Spleen (tissue), 11 donors: ENCODE measurements at regions not wholly inside any gene's neighbourhood (a gene's known extent, or its start where the extent isn't known, plus 50 kb on each side); places are given as distances from the start of the nearest gene placed in this dataset.

ENCODE experiments used
- DNase-seq: peaks from one replicate; pipeline ENCODE4 v3.0.0-alpha.2; 2020
- H3K27ac ChIP-seq, 8 donors: fragments of 200-600 bp; sonication (generic) in 7 of 8; 1 replicate in 4 of 8; 2 replicates in 4 of 8; pipeline versions ENCODE4 v1.5.0 to v1.8.0; 2016 to 2021; ENCODE audit warnings: inconsistent platforms in 4 of 8, mild to moderate bottlenecking in 4 of 8, moderate library complexity in 1 of 8
- H3K27me3 ChIP-seq, 7 donors: fragments of 200-600 bp; sonication (generic) in 6 of 7; replicated peaks in 1 of 7; 1 replicate in 4 of 7; 2 replicates in 3 of 7; pipeline versions ENCODE4 v1.5.0 to v1.8.0; 2016 to 2021; ENCODE audit warnings: inconsistent platforms in 3 of 7, mild to moderate bottlenecking in 1 of 7
- H3K36me3 ChIP-seq, 6 donors: fragments of 200-600 bp; sonication (generic) in 5 of 6; 1 replicate in 4 of 6; 2 replicates in 2 of 6; pipeline versions ENCODE4 v1.5.0 to v1.8.0; 2016 to 2021; ENCODE audit warnings: inconsistent platforms in 2 of 6
- H3K4me1 ChIP-seq, 6 donors: fragments of 200-600 bp; sonication (generic) in 5 of 6; 1 replicate in 3 of 6; 2 replicates in 3 of 6; pipeline versions ENCODE4 v1.5.0 to v1.8.0; 2016 to 2021; ENCODE audit warnings: inconsistent platforms in 3 of 6
- H3K4me3 ChIP-seq, 8 donors: fragments of 200-600 bp; sonication (generic) in 7 of 8; 1 replicate in 4 of 8; 2 replicates in 4 of 8; pipeline versions ENCODE4 v1.5.0 to v1.8.0; 2016 to 2021; ENCODE audit warnings: inconsistent platforms in 4 of 8, mild to moderate bottlenecking in 4 of 8, moderate library complexity in 2 of 8
- H3K9me3 ChIP-seq, 8 donors: fragments of 200-600 bp; sonication (generic) in 7 of 8; 1 replicate in 4 of 8; 2 replicates in 4 of 8; pipeline versions ENCODE4 v1.5.0 to v1.8.0; 2016 to 2021; ENCODE audit warnings: inconsistent platforms in 4 of 8
- CTCF ChIP-seq, 11 experiments: fragments of 200-600 bp in 7 of 11; fragments of 450-650 bp in 4 of 11; sonication (generic) in 4 of 11; IDR thresholded peaks in 8 of 11; conservative IDR thresholded peaks in 3 of 11; 1 replicate in 7 of 11; 2 replicates in 4 of 11; pipeline versions ENCODE4 v1.4.0 to v1.8.0; 2016 to 2021; ENCODE audit warnings: antibody characterized with exemption in 11 of 11, inconsistent platforms in 4 of 11, mild to moderate bottlenecking in 1 of 11
- POLR2A ChIP-seq, 3 donors: fragments of 450-650 bp; IDR thresholded peaks; one replicate each; pipeline ENCODE4 v1.5.1; 2017; ENCODE audit warnings: antibody characterized with exemption in 3 of 3, mild to moderate bottlenecking in 1 of 3
- POLR2AphosphoS5 ChIP-seq, 3 donors: sonication (generic); formaldehyde crosslinking; IDR thresholded peaks; one replicate each; pipeline ENCODE4 v1.5.1; 2017; ENCODE audit warnings: antibody characterized with exemption in 3 of 3
- WGBS, 5 donors: extraction: QIAGEN DNeasy Blood & Tissue Kit in 3 of 5; methylation state at CpG; one replicate each; pipeline versions ENCODE4 v1.1.5 to v1.1.7; 2013 to 2018; 5-methylcytosine and 5-hydroxymethylcytosine counted together
- intact Hi-C: fragments of 100-400 bp; cut with DNase I; formaldehyde crosslinking; loops from one replicate; pipeline ENCODE4 v1.15.0; 2023; ENCODE audit warnings: low total_unique reads
- donor health status: healthy with polysubstance abuse.
- donor health status: DM: no; HTN: no; CAD: no; lungs with moderate emphysema.
- donor health status: DM: no; HTN: no; CAD: no.
- donor health status: Bipolar disorder and iron deficiency.
- donor health status: healthy.
- donor health status: DM: no; HTN: no; CAD: no.
- donor health status: DM: yes; HTN: yes; CAD: no.

- Histone ChIP-seq H3K4me1 (no peaks in the 10 kb centered on the region), H3K27ac (no peak overlapping the region), H3K27me3 (no peaks in the 10 kb centered on the region), H3K4me3 (no peak overlapping the region), H3K9me3 (peaks cover 0 to 5% (median 0%) of the 10 kb centered on the region in 8 donors), H3K36me3 (no peaks in the 10 kb centered on the region)
- no peak for DNase-seq
- TF ChIP-seq CTCF (IDR thresholded peaks at IDR 0.05 in 8 of 11, conservative IDR thresholded peaks at IDR 0.05 in 3 of 11) = no peak
- no peak for TF ChIP-seq POLR2AphosphoS5 (IDR thresholded peaks at IDR 0.05)
- TF ChIP-seq POLR2A (IDR thresholded peaks at IDR 0.05) = no peak
- intact Hi-C loops = no loop called here
- WGBS, 5 donors = 85 to 92% (median 89%) methylated on average over 10 of the region's 10 CpGs
Observed at GRCh38 chr17:12590417-12590816, 75.3 kb upstream of the MYOCD start.

- WGBS, 5 donors = 63 to 74% (median 67%) methylated on average over 7 of the region's 7 CpGs
Observed at GRCh38 chr17:12591021-12591735, 74.5 kb upstream of the MYOCD start.

GRCh38 chr17:12592941-12593340, 72.7 kb upstream of the MYOCD start:
- TF ChIP-seq POLR2A (IDR thresholded peaks at IDR 0.05) (no peak), CTCF (IDR thresholded peaks at IDR 0.05 in 8 of 11, conservative IDR thresholded peaks at IDR 0.05 in 3 of 11) (no peak), POLR2AphosphoS5 (IDR thresholded peaks at IDR 0.05) (no peak)
- intact Hi-C loops = no loop called here
- H3K4me3 ChIP-seq = no peak overlapping the region
- peaks cover 0 to 5% (median 0%) of the 10 kb centered on the region in 8 donors for H3K9me3 ChIP-seq
- WGBS, 5 donors = 34 to 68% (median 52%) methylated on average over 3 of the region's 3 CpGs
- H3K27me3 ChIP-seq = no peaks in the 10 kb centered on the region
- no peak for DNase-seq
- no peaks in the 10 kb centered on the region for H3K36me3 ChIP-seq
- H3K4me1 ChIP-seq = no peaks in the 10 kb centered on the region
- H3K27ac ChIP-seq = no peak overlapping the region

More at GRCh38 chr17:12591021-12591735, 74.5 kb upstream of the MYOCD start:
- no peak overlapping the region for H3K27ac ChIP-seq
- DNase-seq = no peak
- H3K27me3 ChIP-seq = no peaks in the 10 kb centered on the region
- no peak for TF ChIP-seq CTCF (IDR thresholded peaks at IDR 0.05 in 8 of 11, conservative IDR thresholded peaks at IDR 0.05 in 3 of 11)
- no peak for TF ChIP-seq POLR2AphosphoS5 (IDR thresholded peaks at IDR 0.05)
- TF ChIP-seq POLR2A (IDR thresholded peaks at IDR 0.05) = no peak
- no peaks in the 10 kb centered on the region for H3K36me3 ChIP-seq
- no peak overlapping the region for H3K4me3 ChIP-seq
- intact Hi-C loops = no loop called here
- H3K9me3 ChIP-seq = peaks cover 0 to 5% (median 0%) of the 10 kb centered on the region in 8 donors
- H3K4me1 ChIP-seq = no peaks in the 10 kb centered on the region

- Histone ChIP-seq H3K27ac (no peak overlapping the region), H3K27me3 (no peaks in the 10 kb centered on the region), H3K4me1 (no peaks in the 10 kb centered on the region), H3K4me3 (no peak overlapping the region), H3K9me3 (no peaks in the 10 kb centered on the region), H3K36me3 (no peaks in the 10 kb centered on the region)
- TF ChIP-seq POLR2AphosphoS5 (IDR thresholded peaks at IDR 0.05) (no peak), CTCF (IDR thresholded peaks at IDR 0.05 in 8 of 11, conservative IDR thresholded peaks at IDR 0.05 in 3 of 11) (no peak), POLR2A (IDR thresholded peaks at IDR 0.05) (no peak)
- no peak for DNase-seq
- 94 to 98% (median 96%) methylated on average over 11 of the region's 11 CpGs for WGBS, 5 donors
- intact Hi-C loops = no loop called here
Observed at GRCh38 chr17:12596961-12597360, 68.7 kb upstream of the MYOCD start.
